ENCODE measurements at regions not wholly inside any gene's neighbourhood (a gene's known extent, or its start where the extent isn't known, plus 50 kb on each side); places are given as distances from the start of the nearest gene placed in this dataset.

DNA sequence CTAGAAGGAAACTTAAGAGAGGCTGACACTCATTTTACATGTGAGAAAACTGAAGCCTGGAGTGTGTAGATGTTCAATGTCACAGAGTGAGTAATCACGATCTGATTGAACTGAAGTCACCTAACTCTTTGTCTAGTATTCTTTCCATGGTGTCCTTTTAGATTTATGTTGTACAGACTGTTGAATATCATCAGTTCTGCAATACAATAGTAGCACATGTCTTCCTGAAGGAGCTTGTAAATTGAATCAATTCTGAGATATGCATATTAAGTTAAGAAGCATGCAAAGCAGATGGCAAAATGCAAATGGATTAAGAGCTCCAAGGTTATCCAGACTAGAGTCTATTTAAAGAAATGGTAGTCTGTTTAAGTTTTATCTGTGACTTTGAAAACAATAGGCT is 484.9 kb upstream of the CRIM1 start (continued):
- TF ChIP-seq, protein P1, sequence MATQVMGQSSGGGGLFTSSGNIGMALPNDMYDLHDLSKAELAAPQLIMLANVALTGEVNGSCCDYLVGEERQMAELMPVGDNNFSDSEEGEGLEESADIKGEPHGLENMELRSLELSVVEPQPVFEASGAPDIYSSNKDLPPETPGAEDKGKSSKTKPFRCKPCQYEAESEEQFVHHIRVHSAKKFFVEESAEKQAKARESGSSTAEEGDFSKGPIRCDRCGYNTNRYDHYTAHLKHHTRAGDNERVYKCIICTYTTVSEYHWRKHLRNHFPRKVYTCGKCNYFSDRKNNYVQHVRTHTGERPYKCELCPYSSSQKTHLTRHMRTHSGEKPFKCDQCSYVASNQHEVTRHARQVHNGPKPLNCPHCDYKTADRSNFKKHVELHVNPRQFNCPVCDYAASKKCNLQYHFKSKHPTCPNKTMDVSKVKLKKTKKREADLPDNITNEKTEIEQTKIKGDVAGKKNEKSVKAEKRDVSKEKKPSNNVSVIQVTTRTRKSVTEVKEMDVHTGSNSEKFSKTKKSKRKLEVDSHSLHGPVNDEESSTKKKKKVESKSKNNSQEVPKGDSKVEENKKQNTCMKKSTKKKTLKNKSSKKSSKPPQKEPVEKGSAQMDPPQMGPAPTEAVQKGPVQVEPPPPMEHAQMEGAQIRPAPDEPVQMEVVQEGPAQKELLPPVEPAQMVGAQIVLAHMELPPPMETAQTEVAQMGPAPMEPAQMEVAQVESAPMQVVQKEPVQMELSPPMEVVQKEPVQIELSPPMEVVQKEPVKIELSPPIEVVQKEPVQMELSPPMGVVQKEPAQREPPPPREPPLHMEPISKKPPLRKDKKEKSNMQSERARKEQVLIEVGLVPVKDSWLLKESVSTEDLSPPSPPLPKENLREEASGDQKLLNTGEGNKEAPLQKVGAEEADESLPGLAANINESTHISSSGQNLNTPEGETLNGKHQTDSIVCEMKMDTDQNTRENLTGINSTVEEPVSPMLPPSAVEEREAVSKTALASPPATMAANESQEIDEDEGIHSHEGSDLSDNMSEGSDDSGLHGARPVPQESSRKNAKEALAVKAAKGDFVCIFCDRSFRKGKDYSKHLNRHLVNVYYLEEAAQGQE (IDR thresholded peaks at IDR 0.05) = no peak
- TF ChIP-seq SP1 (IDR thresholded peaks at IDR 0.05) = no peak

DNA sequence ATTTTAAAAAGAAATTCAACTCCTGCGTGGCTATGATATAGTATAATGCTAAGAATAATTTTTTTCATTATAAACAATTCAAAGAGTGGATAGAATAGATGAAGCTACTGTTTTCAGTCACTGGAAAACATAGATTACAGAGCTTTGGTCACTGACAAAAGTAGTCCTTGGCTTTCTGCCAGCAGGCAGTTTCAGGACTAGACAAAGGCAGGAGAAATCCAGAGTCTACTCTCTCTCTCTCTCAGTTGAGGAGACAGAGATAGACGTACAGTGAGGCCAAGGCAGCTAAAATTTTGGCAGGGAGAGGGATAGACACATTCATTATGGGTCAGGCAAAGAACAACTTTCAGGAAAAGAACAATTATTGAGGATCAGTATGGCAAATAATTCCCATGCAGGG is 491.4 kb upstream of the CRIM1 start:
- 44% methylated on average over 2 of the region's 2 CpGs for WGBS

More for the DNA sequence above, 491.4 kb upstream of the CRIM1 start:
- Histone ChIP-seq H3K27ac (ENCODE audit: low read depth in 1 of 2, low read length in 2 of 2) (no peak overlapping the region), H3K27me3 (ENCODE audit: control insufficient read depth in 4 of 4, insufficient read depth in 4 of 4, low read length in 3 of 4) (peaks cover 0 to 7% (median 0%) of the 10 kb centered on the region in 4 donors), H3K4me1 (ENCODE audit: control insufficient read depth in 4 of 4, insufficient read depth in 4 of 4, low read length in 3 of 4) (no peaks in the 10 kb centered on the region), H3K9me3 (ENCODE audit: control insufficient read depth in 4 of 4, low read length in 3 of 4) (no peaks in the 10 kb centered on the region), H3K4me3 (ENCODE audit: low read depth in 1 of 3, low read length in 3 of 3) (no peak overlapping the region), H3K9ac (ENCODE audit: low read depth in 1 of 2, low read length in 2 of 2) (no peak overlapping the region), H3K36me3 (ENCODE audit: control insufficient read depth in 4 of 4, insufficient read depth in 3 of 4, low read depth in 1 of 4, low read length in 3 of 4) (no peaks in the 10 kb centered on the region)
- TF ChIP-seq FOXA1 (IDR thresholded peaks at IDR 0.05) (no peak), FOXA2 (IDR thresholded peaks at IDR 0.05) (no peak), HNF4G (IDR thresholded peaks at IDR 0.05) (no peak), NR2F2 (IDR thresholded peaks at IDR 0.05) (no peak), EGR1 (IDR thresholded peaks at IDR 0.05; ENCODE audit: low read depth in 2 of 2) (no peak), RXRA (IDR thresholded peaks at IDR 0.05) (no peak), HNF4A (conservative IDR thresholded peaks at IDR 0.05) (no peak)
- TF ChIP-seq, protein P2, sequence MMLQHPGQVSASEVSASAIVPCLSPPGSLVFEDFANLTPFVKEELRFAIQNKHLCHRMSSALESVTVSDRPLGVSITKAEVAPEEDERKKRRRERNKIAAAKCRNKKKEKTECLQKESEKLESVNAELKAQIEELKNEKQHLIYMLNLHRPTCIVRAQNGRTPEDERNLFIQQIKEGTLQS (IDR thresholded peaks at IDR 0.05) = no peak
- TF ChIP-seq, protein P1 (IDR thresholded peaks at IDR 0.05) = no peak
- TF ChIP-seq, protein P3, sequence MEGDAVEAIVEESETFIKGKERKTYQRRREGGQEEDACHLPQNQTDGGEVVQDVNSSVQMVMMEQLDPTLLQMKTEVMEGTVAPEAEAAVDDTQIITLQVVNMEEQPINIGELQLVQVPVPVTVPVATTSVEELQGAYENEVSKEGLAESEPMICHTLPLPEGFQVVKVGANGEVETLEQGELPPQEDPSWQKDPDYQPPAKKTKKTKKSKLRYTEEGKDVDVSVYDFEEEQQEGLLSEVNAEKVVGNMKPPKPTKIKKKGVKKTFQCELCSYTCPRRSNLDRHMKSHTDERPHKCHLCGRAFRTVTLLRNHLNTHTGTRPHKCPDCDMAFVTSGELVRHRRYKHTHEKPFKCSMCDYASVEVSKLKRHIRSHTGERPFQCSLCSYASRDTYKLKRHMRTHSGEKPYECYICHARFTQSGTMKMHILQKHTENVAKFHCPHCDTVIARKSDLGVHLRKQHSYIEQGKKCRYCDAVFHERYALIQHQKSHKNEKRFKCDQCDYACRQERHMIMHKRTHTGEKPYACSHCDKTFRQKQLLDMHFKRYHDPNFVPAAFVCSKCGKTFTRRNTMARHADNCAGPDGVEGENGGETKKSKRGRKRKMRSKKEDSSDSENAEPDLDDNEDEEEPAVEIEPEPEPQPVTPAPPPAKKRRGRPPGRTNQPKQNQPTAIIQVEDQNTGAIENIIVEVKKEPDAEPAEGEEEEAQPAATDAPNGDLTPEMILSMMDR (IDR thresholded peaks at IDR 0.05; ENCODE audit: low read depth, low read length, missing input control) = no peak
- no peak for DNase-seq (ENCODE audit: low spot score)
